ENCODE measurements at regions not wholly inside any gene's neighbourhood (a gene's known extent, or its start where the extent isn't known, plus 50 kb on each side); places are given as distances from the start of the nearest gene placed in this dataset.

DNA sequence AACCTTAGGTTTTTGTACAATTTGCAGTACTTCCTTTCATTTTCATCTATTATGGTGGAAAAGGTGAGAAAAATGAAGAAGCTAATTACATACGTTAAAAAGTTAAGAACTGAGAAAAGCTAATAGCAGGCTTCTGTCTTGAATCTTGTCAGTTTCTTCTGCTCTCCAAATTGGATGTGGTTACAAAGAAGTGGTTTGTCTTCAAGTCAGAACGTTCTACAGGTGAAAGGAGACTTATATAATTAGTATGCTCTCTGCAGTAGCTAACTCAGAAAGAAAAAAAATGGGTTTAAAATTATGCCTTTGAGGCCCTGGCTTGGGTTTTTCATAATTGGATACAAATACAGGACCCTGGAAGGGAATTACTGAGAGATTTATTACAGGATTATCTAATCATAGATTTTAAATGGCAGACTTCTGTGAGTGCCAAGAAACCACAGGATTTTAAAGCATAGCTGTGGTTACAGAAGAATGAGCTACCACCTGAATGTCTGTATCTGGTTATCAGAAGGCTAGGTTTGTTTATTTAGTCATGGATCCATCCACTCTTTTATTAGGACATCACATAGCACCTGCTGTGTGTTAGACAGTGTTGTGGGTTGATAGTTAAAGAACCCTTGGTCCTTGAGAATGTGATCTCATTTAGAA lies 528.1 kb upstream of the MCTP2 start:
- H3K4me3 ChIP-seq (replicated peaks; ENCODE audit: insufficient read depth, low read length) = no peak overlapping the region
- no peaks in the 10 kb centered on the region for H3K27me3 ChIP-seq (ENCODE audit: insufficient read depth, poor library complexity, severe bottlenecking)
- TF ChIP-seq, protein P1, sequence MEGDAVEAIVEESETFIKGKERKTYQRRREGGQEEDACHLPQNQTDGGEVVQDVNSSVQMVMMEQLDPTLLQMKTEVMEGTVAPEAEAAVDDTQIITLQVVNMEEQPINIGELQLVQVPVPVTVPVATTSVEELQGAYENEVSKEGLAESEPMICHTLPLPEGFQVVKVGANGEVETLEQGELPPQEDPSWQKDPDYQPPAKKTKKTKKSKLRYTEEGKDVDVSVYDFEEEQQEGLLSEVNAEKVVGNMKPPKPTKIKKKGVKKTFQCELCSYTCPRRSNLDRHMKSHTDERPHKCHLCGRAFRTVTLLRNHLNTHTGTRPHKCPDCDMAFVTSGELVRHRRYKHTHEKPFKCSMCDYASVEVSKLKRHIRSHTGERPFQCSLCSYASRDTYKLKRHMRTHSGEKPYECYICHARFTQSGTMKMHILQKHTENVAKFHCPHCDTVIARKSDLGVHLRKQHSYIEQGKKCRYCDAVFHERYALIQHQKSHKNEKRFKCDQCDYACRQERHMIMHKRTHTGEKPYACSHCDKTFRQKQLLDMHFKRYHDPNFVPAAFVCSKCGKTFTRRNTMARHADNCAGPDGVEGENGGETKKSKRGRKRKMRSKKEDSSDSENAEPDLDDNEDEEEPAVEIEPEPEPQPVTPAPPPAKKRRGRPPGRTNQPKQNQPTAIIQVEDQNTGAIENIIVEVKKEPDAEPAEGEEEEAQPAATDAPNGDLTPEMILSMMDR (IDR thresholded peaks at IDR 0.05; ENCODE audit: insufficient read depth, low read length) = no peak
- no peak overlapping the region for H3K27ac ChIP-seq (replicated peaks)
- no peak for DNase-seq (ENCODE audit: low read depth in 1 of 2, low spot score in 1 of 2)

DNA sequence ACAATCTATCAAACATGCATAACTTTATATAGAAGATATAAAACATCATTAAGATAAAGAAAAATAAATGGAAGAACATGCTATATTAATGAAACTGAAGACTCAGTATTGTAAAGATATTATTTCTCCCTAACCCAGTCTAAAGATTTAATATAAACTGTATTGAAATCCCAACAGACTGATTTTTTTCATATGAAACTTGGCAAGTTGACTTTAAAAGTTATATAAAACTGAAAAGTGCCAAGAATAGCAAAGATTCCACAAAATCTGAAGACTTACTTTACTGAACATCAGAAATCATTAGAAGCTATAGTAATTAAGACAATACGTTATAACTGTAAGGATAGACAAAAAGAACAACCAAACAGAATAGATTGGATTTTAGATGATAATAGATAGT lies 531.3 kb upstream of the MCTP2 start:
- no peak for DNase-seq (ENCODE audit: low read depth in 1 of 2, low spot score in 1 of 2)

DNA sequence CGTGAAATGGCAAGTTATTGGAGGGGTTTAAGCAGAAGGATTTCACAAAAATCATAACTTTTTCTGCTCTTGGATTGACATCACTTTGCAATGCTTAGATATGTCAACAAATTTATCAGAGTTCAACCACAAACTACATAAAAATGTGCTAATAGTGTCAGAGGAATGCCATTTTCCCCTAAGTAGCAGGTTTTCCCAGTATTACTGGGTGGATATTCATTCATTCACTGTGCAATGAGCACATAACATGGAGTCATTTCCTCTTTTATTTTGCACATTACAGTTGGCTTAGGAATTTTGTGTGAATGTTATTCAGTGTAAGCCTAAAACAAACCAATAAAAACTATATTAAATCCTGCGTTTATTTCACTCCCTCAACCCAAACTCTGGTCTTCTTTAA lies 537.3 kb upstream of the MCTP2 start:
- H3K27ac ChIP-seq (replicated peaks) = no peak overlapping the region
- no peak overlapping the region for H3K4me3 ChIP-seq (replicated peaks; ENCODE audit: insufficient read depth, low read length)
- TF ChIP-seq, protein P2, sequence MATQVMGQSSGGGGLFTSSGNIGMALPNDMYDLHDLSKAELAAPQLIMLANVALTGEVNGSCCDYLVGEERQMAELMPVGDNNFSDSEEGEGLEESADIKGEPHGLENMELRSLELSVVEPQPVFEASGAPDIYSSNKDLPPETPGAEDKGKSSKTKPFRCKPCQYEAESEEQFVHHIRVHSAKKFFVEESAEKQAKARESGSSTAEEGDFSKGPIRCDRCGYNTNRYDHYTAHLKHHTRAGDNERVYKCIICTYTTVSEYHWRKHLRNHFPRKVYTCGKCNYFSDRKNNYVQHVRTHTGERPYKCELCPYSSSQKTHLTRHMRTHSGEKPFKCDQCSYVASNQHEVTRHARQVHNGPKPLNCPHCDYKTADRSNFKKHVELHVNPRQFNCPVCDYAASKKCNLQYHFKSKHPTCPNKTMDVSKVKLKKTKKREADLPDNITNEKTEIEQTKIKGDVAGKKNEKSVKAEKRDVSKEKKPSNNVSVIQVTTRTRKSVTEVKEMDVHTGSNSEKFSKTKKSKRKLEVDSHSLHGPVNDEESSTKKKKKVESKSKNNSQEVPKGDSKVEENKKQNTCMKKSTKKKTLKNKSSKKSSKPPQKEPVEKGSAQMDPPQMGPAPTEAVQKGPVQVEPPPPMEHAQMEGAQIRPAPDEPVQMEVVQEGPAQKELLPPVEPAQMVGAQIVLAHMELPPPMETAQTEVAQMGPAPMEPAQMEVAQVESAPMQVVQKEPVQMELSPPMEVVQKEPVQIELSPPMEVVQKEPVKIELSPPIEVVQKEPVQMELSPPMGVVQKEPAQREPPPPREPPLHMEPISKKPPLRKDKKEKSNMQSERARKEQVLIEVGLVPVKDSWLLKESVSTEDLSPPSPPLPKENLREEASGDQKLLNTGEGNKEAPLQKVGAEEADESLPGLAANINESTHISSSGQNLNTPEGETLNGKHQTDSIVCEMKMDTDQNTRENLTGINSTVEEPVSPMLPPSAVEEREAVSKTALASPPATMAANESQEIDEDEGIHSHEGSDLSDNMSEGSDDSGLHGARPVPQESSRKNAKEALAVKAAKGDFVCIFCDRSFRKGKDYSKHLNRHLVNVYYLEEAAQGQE (IDR thresholded peaks at IDR 0.05; ENCODE audit: insufficient replicate concordance, low read depth) = no peak
- DNase-seq (ENCODE audit: low read depth in 1 of 2, low spot score in 1 of 2) = no peak
- H3K27me3 ChIP-seq (ENCODE audit: insufficient read depth, poor library complexity, severe bottlenecking) = no peaks in the 10 kb centered on the region

More for the DNA sequence above, 531.3 kb upstream of the MCTP2 start:
- no peaks in the 10 kb centered on the region for H3K27me3 ChIP-seq (ENCODE audit: insufficient read depth, poor library complexity, severe bottlenecking)
- H3K4me3 ChIP-seq (replicated peaks; ENCODE audit: insufficient read depth, low read length) = no peak overlapping the region
- H3K27ac ChIP-seq (replicated peaks) = no peak overlapping the region
- TF ChIP-seq, protein P1 (IDR thresholded peaks at IDR 0.05; ENCODE audit: insufficient read depth, low read length) = no peak
- TF ChIP-seq, protein P2 (IDR thresholded peaks at IDR 0.05; ENCODE audit: insufficient replicate concordance, low read depth) = no peak
- TF ChIP-seq GABPA (IDR thresholded peaks at IDR 0.05; ENCODE audit: low read depth) (no peak), POLR2AphosphoS5 (IDR thresholded peaks at IDR 0.05; ENCODE audit: low read depth) (no peak), SPI1 (IDR thresholded peaks at IDR 0.05; ENCODE audit: borderline replicate concordance, low read depth) (no peak)

DNA sequence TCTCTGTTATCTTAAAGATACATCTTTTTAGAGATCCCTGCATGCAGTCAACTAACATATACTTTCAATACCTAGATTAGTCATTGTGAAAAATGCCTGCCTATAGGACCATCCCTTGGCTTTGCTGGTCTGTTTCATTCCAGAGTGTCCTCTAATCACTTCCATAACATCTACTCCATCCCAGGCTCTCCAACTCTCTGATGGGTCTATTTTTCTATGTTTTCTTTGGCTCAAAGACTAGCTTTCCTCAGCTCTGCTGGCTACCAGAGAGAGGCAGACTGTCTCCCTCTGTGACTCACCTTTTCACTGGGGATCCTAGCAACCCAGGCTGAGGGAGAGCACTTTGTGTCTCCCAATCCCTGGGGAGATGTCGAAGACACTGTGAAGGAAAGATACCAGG lies 547.7 kb upstream of the MCTP2 start:
- no peak overlapping the region for H3K27ac ChIP-seq (replicated peaks)
- no peaks in the 10 kb centered on the region for H3K27me3 ChIP-seq (ENCODE audit: insufficient read depth, poor library complexity, severe bottlenecking)
- no peak for DNase-seq (ENCODE audit: low read depth in 1 of 2, low spot score in 1 of 2)
- TF ChIP-seq, protein P2 (IDR thresholded peaks at IDR 0.05; ENCODE audit: insufficient replicate concordance, low read depth) = no peak
- TF ChIP-seq SPI1 (IDR thresholded peaks at IDR 0.05; ENCODE audit: borderline replicate concordance, low read depth) (no peak), POLR2AphosphoS5 (IDR thresholded peaks at IDR 0.05; ENCODE audit: low read depth) (no peak), GABPA (IDR thresholded peaks at IDR 0.05; ENCODE audit: low read depth) (no peak)
- TF ChIP-seq, protein P1 (IDR thresholded peaks at IDR 0.05; ENCODE audit: insufficient read depth, low read length) = no peak
- no peak overlapping the region for H3K4me3 ChIP-seq (replicated peaks; ENCODE audit: insufficient read depth, low read length)

Measured in HL-60 (cell line).